PFSK-1 (cell line): ENCODE measurements at regions not wholly inside any gene's neighbourhood (a gene's known extent, or its start where the extent isn't known, plus 50 kb on each side); places are given as distances from the start of the nearest gene placed in this dataset.

Source experiments
- FOXP2 ChIP-seq: optimal IDR thresholded peaks from 2 replicates; pipeline ENCODE3; 2011; ENCODE audit warnings: borderline replicate concordance, control low read depth, inconsistent platforms; ENCODE audit not compliant: insufficient read depth; ENCODE audit errors: extremely low read length, extremely low read depth
- POLR2AphosphoS5 ChIP-seq: IDR thresholded peaks from 2 replicates; pipeline ENCODE4 v1.6.1; 2012; ENCODE audit warnings: low read depth, mild to moderate bottlenecking, control low read depth, low read length, moderate library complexity
- SIN3A ChIP-seq: IDR thresholded peaks from 2 replicates; pipeline ENCODE4 v1.6.1; 2012; ENCODE audit warnings: mild to moderate bottlenecking, low read length, moderate library complexity, borderline replicate concordance; ENCODE audit not compliant: insufficient read depth

- TF ChIP-seq POLR2AphosphoS5 (no peak), FOXP2 (no peak), SIN3A (no peak)
These were observed 618.1 kb downstream of the PYDC2 start for GRCh38 chr3:192079098-192079497.
